SK-N-SH (cell line): ENCODE measurements at regions not wholly inside any gene's neighbourhood (a gene's known extent, or its start where the extent isn't known, plus 50 kb on each side); places are given as distances from the start of the nearest gene placed in this dataset.

Experiments
- EP300 ChIP-seq, 2 experiments: IDR thresholded peaks; 2 replicates each; pipeline versions ENCODE4 v1.4.0 to v1.6.1; 2012; ENCODE audit warnings: borderline replicate concordance in 1 of 2, low read depth in 1 of 2, low read length in 1 of 2
- GABPA ChIP-seq: IDR thresholded peaks from 2 replicates; pipeline ENCODE4 v1.4.0; 2012; ENCODE audit warnings: low read depth, mild to moderate bottlenecking
- GATA2 ChIP-seq: sonication (generic); formaldehyde crosslinking; IDR thresholded peaks from 2 replicates; pipeline ENCODE4 v1.5.0; 2020; ENCODE audit warnings: mild to moderate bottlenecking, missing genetic modification reagents
- POLR2AphosphoS5 ChIP-seq: IDR thresholded peaks from 2 replicates; pipeline ENCODE4 v1.6.1; 2012; ENCODE audit warnings: low read depth, low read length
- SIN3A ChIP-seq: IDR thresholded peaks from 2 replicates; pipeline ENCODE4 v1.6.1; 2012; ENCODE audit warnings: low read depth, mild to moderate bottlenecking, low read length, moderate library complexity, borderline replicate concordance
- SMC3 ChIP-seq: IDR thresholded peaks from 2 replicates; pipeline ENCODE4 v1.6.1; 2012; ENCODE audit warnings: low read depth, low read length, improper control_type of control experiment
- TEAD4 ChIP-seq: IDR thresholded peaks from 2 replicates; pipeline ENCODE4 v1.4.0; 2012; ENCODE audit warnings: mild to moderate bottlenecking, borderline replicate concordance; ENCODE audit not compliant: insufficient read depth
- TF ChIP-seq, protein P1 (sequence below): fragments of 200-600 bp; sonication (generic); IDR thresholded peaks from 2 replicates; pipeline ENCODE4 v1.6.1; 2017; ENCODE audit warnings: antibody characterized with exemption, mild to moderate bottlenecking, moderate library complexity

DNA sequence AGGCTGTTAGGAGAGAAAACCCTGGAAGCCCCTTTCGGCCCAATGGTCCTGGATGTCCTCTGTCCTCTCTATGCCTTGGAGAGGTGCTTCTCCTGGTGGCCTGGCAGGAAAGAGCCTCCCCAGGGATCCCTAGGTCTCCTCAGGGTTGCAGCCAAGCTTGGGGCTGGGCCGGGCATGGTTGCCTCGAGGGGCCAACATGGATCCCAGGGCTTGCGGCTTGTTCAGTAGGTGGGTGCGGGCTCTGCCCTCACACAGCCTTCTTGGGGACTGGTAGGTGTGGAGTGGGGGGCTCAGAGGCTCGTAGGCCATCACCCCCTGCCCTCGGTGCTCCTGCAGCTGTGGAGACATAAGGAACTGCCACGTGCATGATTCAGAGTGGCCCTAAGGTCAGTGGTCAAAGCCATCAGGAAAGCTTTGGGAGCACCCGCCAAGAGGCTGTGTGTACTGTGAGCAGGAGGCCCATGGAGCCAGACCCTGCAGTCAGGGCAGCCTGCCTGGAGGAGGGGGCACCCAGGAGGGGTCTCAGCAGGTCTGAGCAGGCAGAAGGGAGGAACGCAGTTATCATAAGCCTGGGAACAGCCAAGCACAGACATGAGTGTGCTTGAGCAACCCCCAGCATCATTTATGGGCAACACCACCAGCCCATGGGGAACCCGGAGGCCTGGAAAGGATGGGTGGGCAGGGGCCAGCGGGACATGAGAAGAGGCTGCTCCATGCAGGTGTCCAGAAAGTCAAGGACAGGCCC, 231.0 kb downstream of the GLI2 start:
- TF ChIP-seq GABPA (no peak), SMC3 (no peak), TEAD4 (no peak), POLR2AphosphoS5 (no peak), GATA2 (CRISPR knock-in tag) (no peak), SIN3A (no peak), EP300 (IDR thresholded peaks at IDR 0.05; ENCODE audit: borderline replicate concordance in 1 of 2, low read depth in 1 of 2, low read length in 1 of 2) (no peak)
- TF ChIP-seq, protein P1, sequence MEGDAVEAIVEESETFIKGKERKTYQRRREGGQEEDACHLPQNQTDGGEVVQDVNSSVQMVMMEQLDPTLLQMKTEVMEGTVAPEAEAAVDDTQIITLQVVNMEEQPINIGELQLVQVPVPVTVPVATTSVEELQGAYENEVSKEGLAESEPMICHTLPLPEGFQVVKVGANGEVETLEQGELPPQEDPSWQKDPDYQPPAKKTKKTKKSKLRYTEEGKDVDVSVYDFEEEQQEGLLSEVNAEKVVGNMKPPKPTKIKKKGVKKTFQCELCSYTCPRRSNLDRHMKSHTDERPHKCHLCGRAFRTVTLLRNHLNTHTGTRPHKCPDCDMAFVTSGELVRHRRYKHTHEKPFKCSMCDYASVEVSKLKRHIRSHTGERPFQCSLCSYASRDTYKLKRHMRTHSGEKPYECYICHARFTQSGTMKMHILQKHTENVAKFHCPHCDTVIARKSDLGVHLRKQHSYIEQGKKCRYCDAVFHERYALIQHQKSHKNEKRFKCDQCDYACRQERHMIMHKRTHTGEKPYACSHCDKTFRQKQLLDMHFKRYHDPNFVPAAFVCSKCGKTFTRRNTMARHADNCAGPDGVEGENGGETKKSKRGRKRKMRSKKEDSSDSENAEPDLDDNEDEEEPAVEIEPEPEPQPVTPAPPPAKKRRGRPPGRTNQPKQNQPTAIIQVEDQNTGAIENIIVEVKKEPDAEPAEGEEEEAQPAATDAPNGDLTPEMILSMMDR = no peak
